Adipocyte (in vitro differentiated cells): ENCODE measurements at regions not wholly inside any gene's neighbourhood (a gene's known extent, or its start where the extent isn't known, plus 50 kb on each side); places are given as distances from the start of the nearest gene placed in this dataset.

Source experiments
- DNase-seq: peaks from one replicate; pipeline ENCODE4 v3.0.0-alpha.2; 2015; ENCODE audit warnings: low read depth
- H3K27me3 ChIP-seq: replicated peaks from 2 replicates; pipeline ENCODE4 v1.7.0; 2013; ENCODE audit warnings: mild to moderate bottlenecking, low read length, moderate library complexity; ENCODE audit not compliant: control insufficient read depth, insufficient read depth
- H3K36me3 ChIP-seq: 2 replicates; pipeline ENCODE4 v1.7.0; 2013; ENCODE audit warnings: low read length, mild to moderate bottlenecking, moderate library complexity; ENCODE audit not compliant: control insufficient read depth, insufficient read depth, severe bottlenecking
- H3K4me1 ChIP-seq: 2 replicates; pipeline ENCODE4 v1.7.0; 2013; ENCODE audit warnings: mild to moderate bottlenecking, low read length, moderate library complexity; ENCODE audit not compliant: control insufficient read depth, insufficient read depth
- H3K4me3 ChIP-seq: 2 replicates; pipeline ENCODE4 v1.7.0; 2013; ENCODE audit warnings: mild to moderate bottlenecking, low read length, moderate library complexity
- H3K9ac ChIP-seq: 2 replicates; pipeline ENCODE4 v1.7.0; 2013; ENCODE audit warnings: mild to moderate bottlenecking, low read length, moderate library complexity
- H3K9me3 ChIP-seq: 2 replicates; pipeline ENCODE4 v1.7.0; 2013; ENCODE audit warnings: mild to moderate bottlenecking, low read length, moderate library complexity; ENCODE audit not compliant: control insufficient read depth

GRCh38 chr4:133868856-133869255 lies 332.7 kb downstream of the PABPC4L start:
- peaks cover 4% of the 10 kb centered on the region for H3K4me1 ChIP-seq
- no peak overlapping the region for H3K4me3 ChIP-seq
- H3K9ac ChIP-seq = no peak overlapping the region
- no peaks in the 10 kb centered on the region for H3K27me3 ChIP-seq
- DNase-seq = no peak
- H3K9me3 ChIP-seq = no peaks in the 10 kb centered on the region
- no peaks in the 10 kb centered on the region for H3K36me3 ChIP-seq

- Histone ChIP-seq H3K27me3 (no peaks in the 10 kb centered on the region), H3K9me3 (no peaks in the 10 kb centered on the region), H3K9ac (no peak overlapping the region), H3K4me1 (peaks cover 4% of the 10 kb centered on the region), H3K36me3 (no peaks in the 10 kb centered on the region), H3K4me3 (no peak overlapping the region)
- DNase-seq = no peak
Observed at GRCh38 chr4:133866328-133866699, 335.3 kb downstream of the PABPC4L start.

GRCh38 chr4:133865612-133866327 lies 335.8 kb downstream of the PABPC4L start:
- Histone ChIP-seq H3K36me3 (no peaks in the 10 kb centered on the region), H3K9me3 (no peaks in the 10 kb centered on the region), H3K4me1 (peaks cover 4% of the 10 kb centered on the region), H3K27me3 (no peaks in the 10 kb centered on the region), H3K4me3 (no peak overlapping the region), H3K9ac (no peak overlapping the region)
- DNase-seq = peak; percentile 94

- no peak overlapping the region for H3K4me3 ChIP-seq
- DNase-seq = no peak
- H3K36me3 ChIP-seq = no peaks in the 10 kb centered on the region
- H3K9me3 ChIP-seq = no peaks in the 10 kb centered on the region
- no peak overlapping the region for H3K9ac ChIP-seq
- H3K27me3 ChIP-seq = no peaks in the 10 kb centered on the region
- peaks cover 4% of the 10 kb centered on the region for H3K4me1 ChIP-seq
Observed at GRCh38 chr4:133863153-133863552, 338.4 kb downstream of the PABPC4L start.

- DNase-seq = peak; percentile 26
- H3K4me3 ChIP-seq = no peak overlapping the region
- H3K36me3 ChIP-seq = no peaks in the 10 kb centered on the region
- H3K9me3 ChIP-seq = no peaks in the 10 kb centered on the region
- H3K27me3 ChIP-seq = no peaks in the 10 kb centered on the region
- H3K4me1 ChIP-seq = peaks cover 8% of the 10 kb centered on the region
- H3K9ac ChIP-seq = no peak overlapping the region
Observed at GRCh38 chr4:133856731-133857355, 344.7 kb downstream of the PABPC4L start.

DNA sequence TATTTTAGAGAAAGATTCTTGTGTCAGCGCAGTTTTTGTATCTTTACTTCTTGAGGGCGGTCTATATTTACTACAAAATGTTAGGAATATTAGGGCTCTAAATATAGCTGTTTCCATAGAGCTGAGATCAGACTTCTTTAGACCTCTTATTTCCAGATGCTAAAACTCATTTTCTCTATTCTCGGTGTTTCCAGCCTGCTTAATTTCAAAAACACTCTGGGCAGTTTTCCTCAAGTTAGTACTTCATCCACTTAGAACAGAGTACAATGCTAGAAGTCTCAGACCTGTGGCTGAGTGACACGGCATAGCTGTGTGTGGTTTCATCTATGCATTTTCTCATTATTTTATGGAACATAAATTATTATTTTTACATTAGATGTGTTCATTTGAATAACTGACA lies 346.6 kb downstream of the PABPC4L start:
- H3K9me3 ChIP-seq = no peaks in the 10 kb centered on the region
- H3K27me3 ChIP-seq = no peaks in the 10 kb centered on the region
- no peak for DNase-seq
- H3K4me1 ChIP-seq = peaks cover 8% of the 10 kb centered on the region
- no peak overlapping the region for H3K4me3 ChIP-seq
- no peaks in the 10 kb centered on the region for H3K36me3 ChIP-seq
- no peak overlapping the region for H3K9ac ChIP-seq

- peaks cover 29% of the 10 kb centered on the region for H3K9me3 ChIP-seq
- peak; percentile 2 for DNase-seq
Observed at GRCh38 chr4:133839326-133839725, 362.3 kb downstream of the PABPC4L start.

DNA sequence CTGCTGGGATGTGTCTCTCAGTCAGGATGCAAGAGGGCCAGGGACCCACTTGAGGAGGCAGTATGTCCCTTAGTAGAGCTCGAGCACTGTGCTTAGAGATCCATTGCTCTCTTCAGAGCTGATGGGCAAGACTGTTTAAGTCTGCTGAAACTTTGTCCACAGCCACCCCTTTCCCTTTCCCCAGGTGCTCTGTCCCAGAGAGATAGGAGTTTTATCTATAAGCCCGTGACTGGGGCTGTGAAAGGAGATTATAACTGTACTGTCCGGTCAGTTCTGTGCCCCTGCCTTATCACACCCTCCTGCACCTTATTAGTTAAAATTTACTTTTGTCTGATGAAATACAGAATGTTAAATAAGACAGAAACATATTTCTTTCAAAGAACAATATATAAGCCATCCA lies 378.4 kb downstream of the PABPC4L start:
- no peaks in the 10 kb centered on the region for H3K4me1 ChIP-seq
- H3K27me3 ChIP-seq = no peaks in the 10 kb centered on the region
- H3K9ac ChIP-seq = no peak overlapping the region

More at GRCh38 chr4:133839326-133839725, 362.3 kb downstream of the PABPC4L start:
- H3K4me1 ChIP-seq = no peaks in the 10 kb centered on the region
- no peaks in the 10 kb centered on the region for H3K27me3 ChIP-seq
- H3K9ac ChIP-seq = no peak overlapping the region
- no peak overlapping the region for H3K4me3 ChIP-seq
- no peaks in the 10 kb centered on the region for H3K36me3 ChIP-seq

GRCh38 chr4:133812954-133813353 lies 388.6 kb downstream of the PABPC4L start:
- DNase-seq = no peak
- peaks cover 14% of the 10 kb centered on the region for H3K9me3 ChIP-seq
- no peaks in the 10 kb centered on the region for H3K4me1 ChIP-seq

More for the DNA sequence above, 378.4 kb downstream of the PABPC4L start:
- Histone ChIP-seq H3K9me3 (no peaks in the 10 kb centered on the region), H3K4me3 (no peak overlapping the region), H3K36me3 (no peaks in the 10 kb centered on the region)
- DNase-seq = no peak

DNA sequence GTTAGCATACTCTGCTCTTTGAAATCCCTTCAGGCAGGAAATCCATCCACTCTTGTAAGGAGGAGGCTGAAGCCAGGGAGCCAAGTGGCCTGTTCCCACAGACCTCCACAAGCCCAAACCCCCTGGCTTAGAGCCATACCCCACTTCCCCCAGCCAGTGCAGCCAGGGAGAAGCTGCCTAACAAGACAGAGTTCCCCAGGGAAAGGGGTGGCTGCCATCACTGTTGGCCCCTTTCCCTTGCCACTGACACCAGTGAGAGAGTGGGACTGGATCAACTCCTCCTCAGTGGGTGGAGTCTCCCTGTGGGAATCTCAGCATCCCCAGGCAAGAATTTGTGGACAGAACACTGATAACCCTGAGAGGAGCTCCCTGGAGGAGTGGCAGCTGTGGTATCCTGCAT lies 389.4 kb downstream of the PABPC4L start:
- H3K9me3 ChIP-seq = peaks cover 10% of the 10 kb centered on the region
- H3K36me3 ChIP-seq = no peaks in the 10 kb centered on the region
- no peaks in the 10 kb centered on the region for H3K4me1 ChIP-seq
- H3K27me3 ChIP-seq = no peaks in the 10 kb centered on the region
- no peak overlapping the region for H3K9ac ChIP-seq
- H3K4me3 ChIP-seq = no peak overlapping the region
- DNase-seq = no peak

More at GRCh38 chr4:133812954-133813353, 388.6 kb downstream of the PABPC4L start:
- no peak overlapping the region for H3K4me3 ChIP-seq
- H3K36me3 ChIP-seq = no peaks in the 10 kb centered on the region
- no peaks in the 10 kb centered on the region for H3K27me3 ChIP-seq
- no peak overlapping the region for H3K9ac ChIP-seq

DNA sequence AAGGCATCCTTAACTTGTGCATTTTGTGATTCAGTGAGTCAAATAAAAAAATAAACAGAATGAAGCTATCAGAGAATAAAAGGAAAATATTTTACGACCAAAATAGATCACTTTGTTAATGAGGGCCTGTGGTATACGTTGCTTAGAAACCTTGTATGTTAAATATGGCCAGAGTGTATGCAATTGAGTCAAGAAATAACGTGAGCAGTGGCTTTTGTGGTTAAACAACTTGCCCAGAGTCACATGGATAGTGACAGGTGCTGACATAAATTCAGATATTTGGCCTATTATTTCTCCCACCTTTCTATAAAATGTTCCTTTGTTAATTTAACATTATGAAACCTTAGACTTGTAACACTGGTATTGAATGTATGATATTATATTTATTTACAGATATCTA lies 393.4 kb downstream of the PABPC4L start:
- DNase-seq = no peak

More for the DNA sequence above, 393.4 kb downstream of the PABPC4L start:
- H3K36me3 ChIP-seq = no peaks in the 10 kb centered on the region
- H3K9ac ChIP-seq = no peak overlapping the region
- no peak overlapping the region for H3K4me3 ChIP-seq
- H3K27me3 ChIP-seq = no peaks in the 10 kb centered on the region
- H3K4me1 ChIP-seq = peaks cover 3% of the 10 kb centered on the region
- H3K9me3 ChIP-seq = peaks cover under 1% of the 10 kb centered on the region
